ENCODE measurements at regions not wholly inside any gene's neighbourhood (a gene's known extent, or its start where the extent isn't known, plus 50 kb on each side); places are given as distances from the start of the nearest gene placed in this dataset.

DNA sequence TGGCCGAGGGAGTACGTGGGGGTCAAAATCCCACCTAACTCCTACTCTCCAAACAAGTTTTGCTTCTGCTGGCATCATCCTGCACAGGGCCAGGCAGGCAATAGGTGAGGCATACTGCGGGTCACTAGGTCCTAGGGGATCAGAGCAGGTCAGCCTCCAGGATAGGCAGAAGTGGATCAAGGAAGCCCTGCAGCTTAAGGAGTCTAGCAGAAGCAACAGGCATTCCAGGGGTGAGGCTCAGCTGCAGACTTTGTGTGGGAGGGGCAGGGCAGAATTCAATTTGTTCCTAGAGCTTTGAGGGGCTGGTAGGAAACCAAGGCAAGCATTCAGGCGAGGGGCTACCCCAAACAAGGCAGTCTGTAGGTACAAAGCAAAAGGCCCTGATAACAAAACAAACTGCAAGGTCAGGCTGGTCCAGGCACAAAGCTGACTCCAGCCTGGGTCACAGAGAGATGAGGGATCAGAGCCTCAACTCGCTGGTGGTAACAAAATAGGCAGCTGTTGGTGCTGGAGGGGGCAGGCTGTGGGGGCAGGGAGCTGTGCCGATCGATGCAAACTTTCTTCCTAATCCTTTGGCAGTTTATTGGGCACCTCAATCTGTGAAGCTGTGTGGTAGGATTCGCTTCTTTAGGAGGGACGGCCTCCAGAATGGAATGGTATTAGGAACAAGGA, 80.2 kb upstream of the CALM2 start:
- no peak for TF ChIP-seq CTCF (IDR thresholded peaks at IDR 0.05)
- TF ChIP-seq POLR2A (IDR thresholded peaks at IDR 0.05) = no peak

All from adrenal gland (tissue), 5 donors.